Stimulated activated CD8-positive, alpha-beta memory T cell treated with anti-CD3 and anti-CD28 coated beads, Interleukin-15, amount 100 ng/mL, for 48 hours (primary cell): ENCODE measurements at regions not wholly inside any gene's neighbourhood (a gene's known extent, or its start where the extent isn't known, plus 50 kb on each side); places are given as distances from the start of the nearest gene placed in this dataset.

Experiments
- DNase-seq, 2 donors: peaks; one replicate each; pipeline ENCODE4 v3.0.0-alpha.2; 2020; ENCODE audit warnings: low read depth in 2 of 2

GRCh38 chr10:43748560-43748959 lies 99.9 kb upstream of the ZNF32 start:
- no peak for DNase-seq

GRCh38 chr10:43746906-43747305 lies 98.2 kb upstream of the ZNF32 start:
- DNase-seq: no peak

- no peak for DNase-seq
These were observed 90.5 kb upstream of the ZNF32 start for GRCh38 chr10:43739161-43739560.

GRCh38 chr10:43737003-43737402 lies 88.3 kb upstream of the ZNF32 start:
- no peak for DNase-seq

GRCh38 chr10:43735907-43736306 lies 87.2 kb upstream of the ZNF32 start:
- DNase-seq: no peak

GRCh38 chr10:43734716-43735115 lies 86.0 kb upstream of the ZNF32 start:
- DNase-seq: no peak

GRCh38 chr10:43731486-43731885 lies 82.8 kb upstream of the ZNF32 start:
- DNase-seq: no peak

GRCh38 chr10:43728425-43728824 lies 79.7 kb upstream of the ZNF32 start:
- no peak for DNase-seq

- DNase-seq: no peak
These were observed 79.3 kb upstream of the ZNF32 start for GRCh38 chr10:43727935-43728334.

DNA sequence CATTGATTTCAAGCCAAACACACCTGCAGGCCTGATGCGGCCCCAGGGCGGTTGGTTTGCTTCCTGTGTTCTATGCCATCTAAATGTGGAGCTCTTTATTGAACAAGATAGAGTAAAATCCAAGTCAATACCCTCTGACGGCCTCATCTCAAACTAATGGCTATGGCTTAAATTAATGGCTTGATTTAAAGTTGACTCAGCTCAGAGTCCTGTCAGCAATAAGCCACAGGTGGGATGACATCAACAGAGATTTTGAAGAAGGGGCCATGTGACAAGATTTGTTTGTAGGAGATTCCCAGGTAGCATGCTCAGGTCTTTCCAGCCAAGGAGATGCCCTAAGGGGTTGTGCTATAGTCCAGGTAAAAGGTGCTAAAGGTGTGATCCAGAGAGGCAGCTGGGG lies 66.7 kb upstream of the ZNF32 start:
- no peak for DNase-seq

GRCh38 chr10:43712821-43713584 lies 64.3 kb upstream of the ZNF32 start:
- DNase-seq: no peak

GRCh38 chr10:43710772-43711471 lies 62.2 kb upstream of the ZNF32 start:
- no peak for DNase-seq

DNA sequence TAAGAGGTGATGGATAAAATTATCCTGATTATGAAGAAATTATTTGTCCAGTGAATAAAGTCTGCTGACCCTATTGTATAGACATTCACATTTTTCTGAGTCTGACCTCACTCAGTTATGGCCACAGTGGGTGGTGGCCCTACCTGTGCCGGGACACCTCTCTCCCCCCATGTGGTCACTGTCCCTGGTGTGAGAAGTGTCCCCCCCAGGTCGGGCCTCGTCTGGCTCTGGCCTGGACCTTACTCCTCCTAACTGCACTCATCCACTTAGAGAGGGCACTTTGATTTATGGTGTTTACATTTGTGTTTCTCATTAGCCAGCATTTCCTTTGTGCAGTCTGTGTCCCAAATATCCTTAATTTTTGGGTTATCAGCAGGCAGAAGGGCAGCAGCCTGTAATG lies 59.6 kb upstream of the ZNF32 start:
- no peak for DNase-seq

- no peak for DNase-seq
These were observed 59.1 kb upstream of the ZNF32 start for GRCh38 chr10:43707770-43708169.

DNA sequence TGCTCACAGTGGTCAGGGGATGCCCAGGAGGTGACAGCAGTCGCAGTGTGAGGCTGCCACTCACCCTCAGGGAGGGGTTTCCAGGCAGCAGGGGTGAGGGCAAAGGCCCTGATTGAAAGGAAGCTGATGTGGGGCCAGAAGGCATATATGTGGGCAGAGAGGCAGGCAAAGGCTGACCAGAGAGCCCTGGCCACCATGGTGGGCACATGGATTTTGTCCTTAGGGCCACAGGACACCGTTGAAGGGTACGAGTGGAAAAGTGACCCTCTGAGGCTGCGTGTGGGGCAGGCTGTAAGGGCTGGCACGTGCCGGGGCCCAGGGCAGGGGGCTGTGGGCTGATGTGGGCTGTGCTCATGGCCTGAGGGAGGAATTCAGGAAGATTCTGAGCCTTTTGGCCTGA lies 57.5 kb upstream of the ZNF32 start:
- no peak for DNase-seq

DNA sequence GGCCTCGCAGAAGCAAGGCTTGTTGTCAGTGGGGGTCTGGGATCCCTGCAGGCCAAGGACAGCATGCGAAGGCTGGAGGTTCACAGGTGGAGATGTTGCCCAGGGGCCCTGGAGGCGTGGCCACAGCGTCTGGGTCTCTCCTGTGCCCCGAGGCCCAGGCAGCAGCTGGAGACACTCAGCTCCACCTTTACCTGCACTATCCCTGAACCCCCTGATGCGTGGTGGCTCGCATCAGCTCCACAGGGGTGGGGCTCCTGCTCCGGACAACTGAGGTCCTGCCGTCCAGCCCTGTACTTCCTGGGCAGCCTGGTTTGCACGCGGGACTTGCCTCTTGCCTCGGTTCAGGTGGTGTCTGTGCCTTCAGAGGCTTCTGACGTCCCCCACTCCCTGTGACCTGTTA lies 54.6 kb upstream of the ZNF32 start:
- DNase-seq: no peak

DNA sequence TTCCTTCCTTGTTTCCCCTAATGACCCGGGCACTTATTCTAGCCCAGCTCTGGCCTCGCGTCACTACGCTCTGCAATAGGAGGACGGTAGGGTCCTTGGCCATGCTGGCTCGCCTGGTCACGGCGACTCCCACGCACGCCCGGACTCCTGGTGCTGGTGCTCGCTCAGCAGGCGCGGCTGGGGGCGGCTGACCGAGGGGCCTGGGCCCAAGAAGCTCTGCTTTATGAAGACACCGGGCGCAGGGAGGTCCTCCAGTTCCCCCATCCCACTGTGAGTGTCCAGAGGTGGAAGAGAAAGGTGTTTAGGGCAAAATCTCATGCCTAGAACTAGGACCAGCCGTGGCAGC lies 54.2 kb upstream of the ZNF32 start:
- DNase-seq: no peak

GRCh38 chr10:43702213-43702935 lies 53.7 kb upstream of the ZNF32 start:
- no peak for DNase-seq

DNA sequence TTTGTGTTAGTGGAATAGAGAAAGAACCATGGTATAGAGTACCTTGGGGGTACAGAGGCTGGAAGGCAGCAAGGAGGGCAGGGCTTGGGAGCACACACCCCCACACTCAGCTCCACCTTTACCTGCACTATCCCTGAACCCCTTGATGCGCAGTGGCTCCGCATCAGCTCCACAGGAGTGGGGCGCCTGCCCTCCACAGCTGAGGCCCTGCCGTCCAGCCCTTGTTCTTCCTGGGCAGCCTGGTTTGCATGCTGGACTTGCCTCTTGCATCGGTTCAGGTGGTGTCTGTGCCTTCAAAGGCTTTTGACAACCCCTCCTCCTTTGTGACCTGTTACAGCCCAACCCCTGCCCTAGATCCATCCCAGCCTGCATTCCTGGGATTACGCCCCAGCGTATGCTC lies 52.6 kb upstream of the ZNF32 start:
- DNase-seq: no peak

DNA sequence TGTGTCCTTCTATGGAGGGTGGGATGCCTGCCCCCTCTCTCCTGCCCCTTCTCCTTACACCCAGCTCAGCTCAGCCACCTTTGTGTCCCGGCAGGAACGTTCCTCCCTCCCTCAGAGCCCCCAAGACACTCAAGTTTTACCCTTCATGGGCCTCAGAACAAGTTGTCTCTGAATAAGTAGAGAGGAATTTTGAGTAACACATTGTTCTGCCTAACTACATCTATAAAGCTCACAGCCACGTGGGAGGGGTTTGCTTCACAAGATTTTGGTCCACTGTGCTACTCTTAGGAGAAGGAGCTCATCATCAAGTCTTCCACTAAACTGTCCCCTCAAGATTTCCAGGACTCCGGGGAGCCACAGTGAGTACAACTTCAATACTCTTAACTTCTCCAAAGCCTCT lies 51.6 kb upstream of the ZNF32 start:
- DNase-seq: no peak

GRCh38 chr10:43699516-43699915 lies 50.8 kb upstream of the ZNF32 start:
- no peak for DNase-seq
